ENCODE measurements at regions not wholly inside any gene's neighbourhood (a gene's known extent, or its start where the extent isn't known, plus 50 kb on each side); places are given as distances from the start of the nearest gene placed in this dataset.

- no peak overlapping the region for H2AFZ ChIP-seq (ENCODE audit: low read length)
Measured at GRCh38 chr9:107650995-107651394, 161.4 kb upstream of the KLF4 start.

DNA sequence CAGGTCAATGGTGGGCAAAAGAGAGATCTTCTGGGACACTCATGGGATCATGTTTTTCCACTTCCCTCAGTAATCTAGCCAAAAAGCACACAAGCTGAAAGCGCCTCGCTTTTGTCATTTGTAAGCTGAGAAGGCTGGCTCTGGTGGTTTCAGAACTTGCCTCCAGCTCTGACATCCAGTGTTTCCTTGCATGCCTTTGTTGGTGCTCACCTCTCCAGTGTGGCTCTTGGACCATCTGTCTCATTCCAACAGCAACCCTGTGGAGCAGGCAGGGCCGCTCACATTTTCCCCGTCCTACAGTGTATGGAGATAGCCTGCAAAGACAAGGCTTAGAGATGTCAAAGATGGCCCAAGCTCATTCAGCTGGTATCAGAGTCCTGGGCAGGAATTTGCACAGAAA, 160.8 kb upstream of the KLF4 start:
- H3K4me2 ChIP-seq (ENCODE audit: low read depth, low read length, poor library complexity, severe bottlenecking): no peak overlapping the region
- H4K20me1 ChIP-seq (ENCODE audit: insufficient read depth, low read length, poor library complexity, severe bottlenecking): no peaks in the 10 kb centered on the region
- no peaks in the 10 kb centered on the region for H3K36me3 ChIP-seq (ENCODE audit: insufficient read depth, low read length)
- no peak for TF ChIP-seq CTCF (conservative IDR thresholded peaks at IDR 0.05; ENCODE audit: low read length)
- no peak for TF ChIP-seq EZH2phosphoT487 (IDR thresholded peaks at IDR 0.05; ENCODE audit: borderline replicate concordance)
- H3K4me1 ChIP-seq (ENCODE audit: insufficient read depth, low read length, poor library complexity, severe bottlenecking): no peaks in the 10 kb centered on the region
- no peak overlapping the region for H2AFZ ChIP-seq (ENCODE audit: low read length)
- no peak overlapping the region for H3K9ac ChIP-seq (ENCODE audit: low read depth, low read length, poor library complexity, severe bottlenecking)
- H3K27me3 ChIP-seq (ENCODE audit: insufficient read depth, low read length, poor library complexity, severe bottlenecking): no peaks in the 10 kb centered on the region
- no peak overlapping the region for H3K4me3 ChIP-seq (ENCODE audit: low read length, poor library complexity, severe bottlenecking)
- no peaks in the 10 kb centered on the region for H3K9me2 ChIP-seq (replicated peaks; ENCODE audit: low read depth, low read length)
- H3K79me2 ChIP-seq (ENCODE audit: insufficient read depth, low read length): no peaks in the 10 kb centered on the region
- H3F3A ChIP-seq (ENCODE audit: low read depth): no peaks in the 10 kb centered on the region
- H3K9me3 ChIP-seq (ENCODE audit: insufficient read depth, low read depth, low read length): no peaks in the 10 kb centered on the region

More at GRCh38 chr9:107650995-107651394, 161.4 kb upstream of the KLF4 start:
- no peak for TF ChIP-seq EZH2phosphoT487 (IDR thresholded peaks at IDR 0.05; ENCODE audit: borderline replicate concordance)
- TF ChIP-seq CTCF (conservative IDR thresholded peaks at IDR 0.05; ENCODE audit: low read length): no peak
- no peaks in the 10 kb centered on the region for H3K36me3 ChIP-seq (ENCODE audit: insufficient read depth, low read length)
- no peak overlapping the region for H3K4me3 ChIP-seq (ENCODE audit: low read length, poor library complexity, severe bottlenecking)
- H3K79me2 ChIP-seq (ENCODE audit: insufficient read depth, low read length): no peaks in the 10 kb centered on the region
- H3K4me1 ChIP-seq (ENCODE audit: insufficient read depth, low read length, poor library complexity, severe bottlenecking): no peaks in the 10 kb centered on the region
- H3F3A ChIP-seq (ENCODE audit: low read depth): no peaks in the 10 kb centered on the region
- no peak overlapping the region for H3K9ac ChIP-seq (ENCODE audit: low read depth, low read length, poor library complexity, severe bottlenecking)
- H3K9me2 ChIP-seq (replicated peaks; ENCODE audit: low read depth, low read length): no peaks in the 10 kb centered on the region
- H3K9me3 ChIP-seq (ENCODE audit: insufficient read depth, low read depth, low read length): no peaks in the 10 kb centered on the region
- H4K20me1 ChIP-seq (ENCODE audit: insufficient read depth, low read length, poor library complexity, severe bottlenecking): no peaks in the 10 kb centered on the region
- H3K4me2 ChIP-seq (ENCODE audit: low read depth, low read length, poor library complexity, severe bottlenecking): no peak overlapping the region
- H3K27me3 ChIP-seq (ENCODE audit: insufficient read depth, low read length, poor library complexity, severe bottlenecking): no peaks in the 10 kb centered on the region

DNA sequence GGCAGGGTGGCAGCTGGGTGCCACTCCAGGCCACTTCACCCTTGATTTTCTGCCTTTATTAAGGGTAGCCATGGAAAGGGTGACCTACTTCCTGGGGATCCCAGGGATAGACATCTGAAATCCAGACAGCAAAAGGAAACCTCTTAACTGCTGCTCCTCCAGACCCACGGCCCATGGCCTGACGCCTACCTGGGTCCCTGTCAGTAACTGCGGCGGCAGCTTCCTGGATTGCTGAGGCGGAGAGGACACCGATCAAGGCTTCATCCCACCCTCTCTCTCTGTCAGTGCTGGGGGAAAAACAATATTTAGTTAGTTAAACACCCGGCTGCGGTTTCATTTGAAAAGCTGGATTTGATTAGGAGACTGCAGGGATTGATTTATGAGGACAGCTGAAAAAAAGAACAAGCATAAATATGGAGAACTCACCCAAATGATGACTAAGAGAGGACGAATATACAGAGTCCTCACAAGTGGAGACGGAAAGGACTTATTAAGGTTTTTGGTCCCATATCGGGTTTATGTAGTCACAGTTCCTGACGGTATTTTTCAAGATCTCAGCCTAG, 158.7 kb upstream of the KLF4 start:
- Histone ChIP-seq H3K36me3 (ENCODE audit: insufficient read depth, low read length) (no peaks in the 10 kb centered on the region), H3K4me1 (ENCODE audit: insufficient read depth, low read length, poor library complexity, severe bottlenecking) (no peaks in the 10 kb centered on the region), H3K9ac (ENCODE audit: low read depth, low read length, poor library complexity, severe bottlenecking) (no peak overlapping the region), H4K20me1 (ENCODE audit: insufficient read depth, low read length, poor library complexity, severe bottlenecking) (no peaks in the 10 kb centered on the region), H3K9me3 (ENCODE audit: insufficient read depth, low read depth, low read length) (no peaks in the 10 kb centered on the region), H3F3A (ENCODE audit: low read depth) (no peaks in the 10 kb centered on the region), H3K4me2 (ENCODE audit: low read depth, low read length, poor library complexity, severe bottlenecking) (no peak overlapping the region), H3K79me2 (ENCODE audit: insufficient read depth, low read length) (no peaks in the 10 kb centered on the region), H3K27me3 (ENCODE audit: insufficient read depth, low read length, poor library complexity, severe bottlenecking) (no peaks in the 10 kb centered on the region), H2AFZ (ENCODE audit: low read length) (no peak overlapping the region), H3K9me2 (replicated peaks; ENCODE audit: low read depth, low read length) (no peaks in the 10 kb centered on the region), H3K4me3 (ENCODE audit: low read length, poor library complexity, severe bottlenecking) (no peak overlapping the region)
- TF ChIP-seq CTCF (conservative IDR thresholded peaks at IDR 0.05; ENCODE audit: low read length) (no peak), EZH2phosphoT487 (IDR thresholded peaks at IDR 0.05; ENCODE audit: borderline replicate concordance) (no peak)

Data from Loucy (cell line).